Tibial nerve (tissue), 4 donors: ENCODE measurements at regions not wholly inside any gene's neighbourhood (a gene's known extent, or its start where the extent isn't known, plus 50 kb on each side); places are given as distances from the start of the nearest gene placed in this dataset.

Source experiments
- DNase-seq, 2 donors: peaks; one replicate each; pipeline ENCODE4 v3.0.0-alpha.2; 2019; ENCODE audit warnings: low spot score in 2 of 2
- H3K27ac ChIP-seq, 4 donors: fragments of 200-600 bp; sonication (generic) in 3 of 4; one replicate each; pipeline ENCODE4 v1.5.1; 2017 to 2019; ENCODE audit warnings: mild to moderate bottlenecking in 1 of 4
- H3K27me3 ChIP-seq, 2 donors: fragments of 200-600 bp; sonication (generic) in 1 of 2; one replicate each; pipeline versions ENCODE4 v1.5.1 to v1.6.0; 2017 to 2019
- H3K36me3 ChIP-seq, 3 donors: fragments of 200-600 bp; sonication (generic); one replicate each; pipeline ENCODE4 v1.5.1; 2018 to 2019
- H3K4me1 ChIP-seq, 4 donors: fragments of 200-600 bp; sonication (generic) in 3 of 4; one replicate each; pipeline ENCODE4 v1.5.1; 2017 to 2019
- H3K4me3 ChIP-seq, 4 donors: fragments of 200-600 bp; sonication (generic) in 3 of 4; one replicate each; pipeline ENCODE4 v1.5.1; 2017 to 2019; ENCODE audit warnings: mild to moderate bottlenecking in 1 of 4, moderate library complexity in 1 of 4
- H3K9me3 ChIP-seq, 4 donors: fragments of 200-600 bp; sonication (generic) in 3 of 4; one replicate each; pipeline ENCODE4 v1.5.1; 2017 to 2019
- EP300 ChIP-seq, 2 donors: sonication (generic); formaldehyde crosslinking; IDR thresholded peaks; one replicate each; pipeline ENCODE4 v1.6.1; 2017; ENCODE audit warnings: antibody characterized with exemption in 2 of 2, mild to moderate bottlenecking in 1 of 2
- POLR2A ChIP-seq, 2 donors: fragments of 450-650 bp; IDR thresholded peaks; one replicate each; pipeline ENCODE4 v1.6.1; 2017; ENCODE audit warnings: antibody characterized with exemption in 2 of 2, mild to moderate bottlenecking in 2 of 2, moderate library complexity in 2 of 2
- WGBS, 2 donors: methylation state at CpG; one replicate each; pipeline ENCODE4 v1.1.5; 2018; 5-methylcytosine and 5-hydroxymethylcytosine counted together
- TF ChIP-seq, protein P1 (sequence below), 5 experiments: fragments of 200-600 bp in 3 of 5; fragments of 450-650 bp in 2 of 5; sonication (generic) in 3 of 5; IDR thresholded peaks; one replicate each; pipeline ENCODE4 v1.5.1; 2016 to 2019; ENCODE audit warnings: antibody characterized with exemption in 5 of 5, mild to moderate bottlenecking in 3 of 5, moderate library complexity in 2 of 5

- WGBS, 2 donors, result 65 to 93% methylated on average over 2 of the region's 2 CpGs
Observed at GRCh38 chr15:46618984-46619383, 984.2 kb downstream of the SQOR start.

DNA sequence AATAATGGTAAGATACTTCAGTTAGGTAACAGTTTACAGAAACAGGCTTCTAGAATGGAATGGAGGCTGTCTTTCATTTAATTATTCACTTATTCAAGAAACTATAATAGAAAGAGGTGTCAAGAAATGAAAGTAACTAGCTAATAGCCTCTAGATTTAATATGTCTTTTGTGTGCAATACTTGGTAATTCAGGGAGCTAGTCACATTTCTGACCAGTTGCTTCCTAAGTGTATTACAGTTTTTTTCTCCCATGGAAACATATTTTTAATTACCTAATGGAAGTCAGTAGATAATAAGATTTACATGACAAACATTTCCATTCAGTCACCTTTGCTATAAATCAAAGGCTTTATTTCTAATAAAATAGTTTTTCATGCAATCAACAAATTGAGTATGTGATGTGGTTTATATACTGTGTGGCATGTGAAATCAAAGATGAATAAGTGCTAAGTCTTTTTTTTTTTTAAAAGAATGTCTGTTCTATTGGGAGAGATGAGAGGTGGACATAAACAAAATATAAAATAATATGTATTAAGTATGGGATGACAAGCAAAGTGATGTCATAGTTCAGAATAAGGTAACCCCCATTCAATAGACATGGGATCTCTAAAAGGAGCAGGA lies 985.7 kb downstream of the SQOR start:
- DNase-seq, result no peak
- no peaks in the 10 kb centered on the region for H3K36me3 ChIP-seq
- H3K9me3 ChIP-seq, result peaks cover 0 to 10% (median 5%) of the 10 kb centered on the region in 4 donors
- no peak overlapping the region for H3K27ac ChIP-seq
- TF ChIP-seq POLR2A (IDR thresholded peaks at IDR 0.05), result no peak
- TF ChIP-seq, protein P1, sequence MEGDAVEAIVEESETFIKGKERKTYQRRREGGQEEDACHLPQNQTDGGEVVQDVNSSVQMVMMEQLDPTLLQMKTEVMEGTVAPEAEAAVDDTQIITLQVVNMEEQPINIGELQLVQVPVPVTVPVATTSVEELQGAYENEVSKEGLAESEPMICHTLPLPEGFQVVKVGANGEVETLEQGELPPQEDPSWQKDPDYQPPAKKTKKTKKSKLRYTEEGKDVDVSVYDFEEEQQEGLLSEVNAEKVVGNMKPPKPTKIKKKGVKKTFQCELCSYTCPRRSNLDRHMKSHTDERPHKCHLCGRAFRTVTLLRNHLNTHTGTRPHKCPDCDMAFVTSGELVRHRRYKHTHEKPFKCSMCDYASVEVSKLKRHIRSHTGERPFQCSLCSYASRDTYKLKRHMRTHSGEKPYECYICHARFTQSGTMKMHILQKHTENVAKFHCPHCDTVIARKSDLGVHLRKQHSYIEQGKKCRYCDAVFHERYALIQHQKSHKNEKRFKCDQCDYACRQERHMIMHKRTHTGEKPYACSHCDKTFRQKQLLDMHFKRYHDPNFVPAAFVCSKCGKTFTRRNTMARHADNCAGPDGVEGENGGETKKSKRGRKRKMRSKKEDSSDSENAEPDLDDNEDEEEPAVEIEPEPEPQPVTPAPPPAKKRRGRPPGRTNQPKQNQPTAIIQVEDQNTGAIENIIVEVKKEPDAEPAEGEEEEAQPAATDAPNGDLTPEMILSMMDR (IDR thresholded peaks at IDR 0.05), result no peak
- no peak for TF ChIP-seq EP300 (IDR thresholded peaks at IDR 0.05)
- H3K4me3 ChIP-seq, result no peak overlapping the region
- no peaks in the 10 kb centered on the region for H3K4me1 ChIP-seq
- H3K27me3 ChIP-seq, result no peaks in the 10 kb centered on the region

More at GRCh38 chr15:46618984-46619383, 984.2 kb downstream of the SQOR start:
- no peaks in the 10 kb centered on the region for H3K27me3 ChIP-seq
- DNase-seq, result no peak
- H3K27ac ChIP-seq, result no peak overlapping the region
- peaks cover 0 to 3% (median 0%) of the 10 kb centered on the region in 4 donors for H3K9me3 ChIP-seq
- TF ChIP-seq, protein P1 (IDR thresholded peaks at IDR 0.05), result no peak
- TF ChIP-seq EP300 (IDR thresholded peaks at IDR 0.05) (no peak), POLR2A (IDR thresholded peaks at IDR 0.05) (no peak)
- no peak overlapping the region for H3K4me3 ChIP-seq
- H3K4me1 ChIP-seq, result no peaks in the 10 kb centered on the region
- H3K36me3 ChIP-seq, result no peaks in the 10 kb centered on the region

DNA sequence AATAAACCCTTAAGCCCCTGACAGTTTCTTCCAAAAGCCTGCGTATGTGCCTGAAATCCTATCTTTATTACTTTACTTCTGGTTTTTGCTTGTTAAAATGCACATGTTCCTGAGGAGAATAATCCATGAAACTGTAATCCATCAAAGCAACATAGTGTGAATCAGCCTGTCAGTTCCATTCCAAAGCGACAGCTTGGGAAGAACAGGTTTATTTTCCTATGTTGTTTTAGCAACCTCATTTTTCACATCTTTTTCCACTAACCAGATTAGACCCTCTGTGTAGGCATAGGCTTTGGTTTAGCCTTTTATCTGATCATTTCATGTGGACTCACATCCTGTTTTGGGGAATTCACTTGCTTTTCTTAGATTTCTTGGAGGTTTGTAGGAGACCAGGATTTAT lies 988.0 kb downstream of the SQOR start:
- no peak for DNase-seq
- Histone ChIP-seq H3K27me3 (no peaks in the 10 kb centered on the region), H3K27ac (no peak overlapping the region), H3K4me3 (no peak overlapping the region), H3K4me1 (no peaks in the 10 kb centered on the region), H3K9me3 (peaks cover 0 to 17% (median 5%) of the 10 kb centered on the region in 4 donors), H3K36me3 (no peaks in the 10 kb centered on the region)
- WGBS, 2 donors, result 66 to 75% methylated on average over 2 of the region's 2 CpGs
- TF ChIP-seq EP300 (IDR thresholded peaks at IDR 0.05) (no peak), POLR2A (IDR thresholded peaks at IDR 0.05) (no peak)
- TF ChIP-seq, protein P1 (IDR thresholded peaks at IDR 0.05), result no peak

DNA sequence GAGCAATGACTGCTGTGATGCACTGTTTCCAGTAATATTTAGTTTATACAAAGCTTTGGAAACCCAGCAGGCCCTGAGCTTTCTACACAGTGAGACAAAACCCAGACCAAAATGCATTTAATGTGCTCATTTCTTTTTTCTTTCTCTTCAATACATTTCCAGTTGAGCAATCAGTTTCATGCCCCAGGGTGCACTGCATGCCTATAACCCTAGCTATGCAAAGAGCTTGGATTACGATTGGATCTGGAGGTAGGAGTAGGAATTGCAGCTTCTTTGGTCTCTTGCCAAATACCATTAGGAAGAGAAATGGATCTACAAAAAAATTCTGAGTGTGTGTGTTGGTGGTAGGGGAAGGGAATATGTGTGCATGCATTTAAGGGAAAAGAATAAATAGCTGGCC lies 1001.4 kb downstream of the SQOR start:
- TF ChIP-seq POLR2A (IDR thresholded peaks at IDR 0.05), result no peak
- TF ChIP-seq, protein P1 (IDR thresholded peaks at IDR 0.05), result no peak
- no peak for TF ChIP-seq EP300 (IDR thresholded peaks at IDR 0.05)
- no peak overlapping the region for H3K4me3 ChIP-seq
- no peak for DNase-seq
- H3K36me3 ChIP-seq, result no peaks in the 10 kb centered on the region
- no peak overlapping the region for H3K27ac ChIP-seq
- WGBS, 2 donors, result 27 to 29% methylated on average over 1 of the region's 1 CpG
- no peaks in the 10 kb centered on the region for H3K27me3 ChIP-seq
- no peaks in the 10 kb centered on the region for H3K9me3 ChIP-seq
- no peaks in the 10 kb centered on the region for H3K4me1 ChIP-seq

- no peaks in the 10 kb centered on the region for H3K4me1 ChIP-seq
- no peaks in the 10 kb centered on the region for H3K36me3 ChIP-seq
- DNase-seq, result no peak
- WGBS, 2 donors, result 67 to 74% methylated on average over 4 of the region's 4 CpGs
- TF ChIP-seq, protein P1 (IDR thresholded peaks at IDR 0.05), result no peak
- TF ChIP-seq EP300 (IDR thresholded peaks at IDR 0.05) (no peak), POLR2A (IDR thresholded peaks at IDR 0.05) (no peak)
- no peak overlapping the region for H3K27ac ChIP-seq
- no peaks in the 10 kb centered on the region for H3K9me3 ChIP-seq
- H3K27me3 ChIP-seq, result no peaks in the 10 kb centered on the region
- no peak overlapping the region for H3K4me3 ChIP-seq
Observed at GRCh38 chr15:46644501-46645481, 1010.0 kb downstream of the SQOR start.
